GF-D8 (cell line): ENCODE measurements at regions not wholly inside any gene's neighbourhood (a gene's known extent, or its start where the extent isn't known, plus 50 kb on each side); places are given as distances from the start of the nearest gene placed in this dataset.

ENCODE experiments used
- DNase-seq: peaks from one replicate; lab custom pipeline; 2025; lab: John Stamatoyannopoulos, UW

- no peak for DNase-seq
These were observed 468.5 kb upstream of the FAT3 start for GRCh38 chr11:91755951-91756707.

- DNase-seq, result no peak
These were observed 469.1 kb upstream of the FAT3 start for GRCh38 chr11:91755526-91755925.

DNA sequence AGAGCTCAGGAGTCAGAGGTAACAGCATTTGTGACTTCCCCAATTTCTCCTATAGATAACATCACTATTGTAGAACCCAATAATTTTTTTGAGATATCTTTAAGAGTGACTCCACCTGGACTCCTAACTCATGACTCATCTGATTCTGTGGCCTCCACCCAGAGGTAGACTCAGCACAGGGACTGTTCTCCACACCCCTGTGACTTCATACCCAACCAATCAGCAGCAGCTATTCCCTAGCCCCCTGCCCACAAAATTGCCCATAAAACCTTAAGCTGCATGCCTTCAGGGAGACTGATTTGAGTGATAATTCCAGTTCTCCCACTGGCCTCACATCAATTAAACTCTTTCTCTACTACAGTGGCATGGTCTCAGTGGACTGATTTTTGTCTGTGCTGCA is 475.4 kb upstream of the FAT3 start:
- no peak for DNase-seq

- DNase-seq, result no peak
These were observed 482.5 kb upstream of the FAT3 start for GRCh38 chr11:91742155-91742554.

GRCh38 chr11:91731051-91731450 is 493.6 kb upstream of the FAT3 start:
- DNase-seq, result no peak

GRCh38 chr11:91730620-91731019 is 494.0 kb upstream of the FAT3 start:
- no peak for DNase-seq

- DNase-seq, result no peak
These were observed 494.6 kb upstream of the FAT3 start for GRCh38 chr11:91730057-91730456.

GRCh38 chr11:91717169-91717568 is 507.4 kb upstream of the FAT3 start:
- DNase-seq, result no peak

- DNase-seq, result no peak
These were observed 516.8 kb upstream of the FAT3 start for GRCh38 chr11:91707652-91708482.

GRCh38 chr11:91703042-91703441 is 521.6 kb upstream of the FAT3 start:
- no peak for DNase-seq

DNA sequence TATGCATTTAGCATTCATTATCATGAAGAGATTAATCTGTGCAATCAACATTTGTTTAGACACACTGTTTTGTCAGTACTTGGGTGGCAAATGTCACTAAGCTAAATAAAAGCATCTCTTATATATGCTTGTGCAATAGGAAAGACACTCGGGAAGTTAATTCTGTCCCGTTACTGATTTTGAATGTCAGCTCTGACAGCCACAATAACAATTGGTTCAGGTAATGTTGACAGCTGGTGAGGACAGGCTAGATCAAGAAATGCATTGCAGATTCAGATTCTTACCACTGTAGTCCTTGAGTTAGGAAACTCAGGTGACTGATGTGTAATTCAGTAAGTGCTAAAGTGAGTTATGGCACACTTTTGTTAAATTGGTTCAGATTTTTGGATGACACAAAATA is 523.8 kb upstream of the FAT3 start:
- no peak for DNase-seq

DNA sequence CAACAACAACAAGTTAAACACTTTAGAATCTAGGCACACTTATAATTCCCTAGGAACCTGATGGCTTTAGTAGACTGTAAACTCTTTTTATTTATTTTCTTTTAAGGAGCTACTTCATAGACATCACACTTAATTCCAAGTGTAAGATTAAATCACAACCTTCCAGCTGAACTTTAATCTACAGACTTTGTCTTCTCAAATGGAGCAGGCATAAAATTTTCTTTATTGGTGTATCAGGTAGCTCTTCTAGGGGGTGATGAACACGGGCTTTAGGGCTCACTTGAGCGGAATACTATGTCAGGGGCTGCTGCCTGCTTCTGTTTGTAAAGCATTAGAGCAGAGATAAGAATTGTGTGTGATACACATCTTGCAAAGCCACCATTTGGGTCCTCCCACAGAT is 525.8 kb upstream of the FAT3 start:
- no peak for DNase-seq

DNA sequence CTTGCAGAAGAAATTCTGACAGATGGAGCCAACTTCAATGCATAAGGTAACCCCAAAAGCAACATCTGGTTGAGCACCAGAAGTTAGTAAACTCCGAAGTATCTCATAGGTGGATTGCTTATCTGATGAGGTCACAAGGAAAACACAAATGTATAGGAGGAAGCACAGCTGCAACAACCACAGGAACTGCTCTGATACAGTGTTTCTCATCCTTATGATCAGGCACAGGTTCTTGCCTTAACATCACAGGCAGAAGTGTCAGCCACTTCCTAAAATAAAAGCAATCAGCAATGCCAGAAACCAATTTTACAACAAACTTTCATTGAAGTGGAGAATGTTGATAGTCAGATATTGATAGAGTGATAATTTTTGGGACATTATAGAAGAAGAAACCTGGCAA is 530.3 kb upstream of the FAT3 start:
- DNase-seq, result no peak

- DNase-seq, result no peak
These were observed 532.7 kb upstream of the FAT3 start for GRCh38 chr11:91691872-91692271.

DNA sequence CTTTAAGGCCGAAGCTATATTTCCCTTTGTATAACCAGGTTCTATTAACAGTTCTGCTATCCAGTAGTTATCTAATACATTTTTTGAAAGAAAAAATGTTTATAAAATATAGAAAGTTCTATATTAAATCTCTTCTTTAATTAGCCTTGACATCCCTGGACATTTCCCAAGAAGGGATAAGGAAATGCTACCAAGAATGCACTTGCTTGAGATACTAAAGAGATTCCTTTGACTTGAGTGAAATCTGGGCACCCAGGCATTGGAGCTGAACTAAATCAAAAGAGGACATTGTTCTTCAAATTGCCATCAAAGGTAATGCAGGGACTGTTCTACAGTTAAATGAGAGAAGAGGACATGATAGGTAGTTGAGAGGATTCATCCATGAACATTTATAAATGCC is 535.9 kb upstream of the FAT3 start:
- no peak for DNase-seq

DNA sequence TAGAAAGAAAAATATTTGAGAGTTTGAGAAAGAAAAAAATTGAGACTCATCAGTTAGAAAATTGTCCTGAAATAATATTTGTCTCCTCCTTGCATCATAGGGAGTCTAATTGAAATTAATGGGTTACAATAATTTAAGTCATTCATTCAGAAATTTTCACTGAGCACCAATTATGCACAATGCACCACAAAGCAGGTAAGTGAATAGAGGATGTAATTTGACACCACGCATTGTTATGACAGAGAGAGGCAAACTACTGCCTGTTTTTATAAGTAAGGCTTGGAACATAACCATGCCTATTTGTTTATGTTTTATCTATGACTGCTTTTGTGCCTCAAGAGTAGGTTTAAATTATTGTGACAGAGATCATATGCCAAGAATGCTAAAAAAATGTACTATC is 537.9 kb upstream of the FAT3 start:
- DNase-seq, result no peak

GRCh38 chr11:91686281-91686680 is 538.3 kb upstream of the FAT3 start:
- no peak for DNase-seq

GRCh38 chr11:91673705-91674104 is 550.9 kb upstream of the FAT3 start:
- no peak for DNase-seq

- no peak for DNase-seq
These were observed 560.1 kb upstream of the FAT3 start for GRCh38 chr11:91664521-91664920.

DNA sequence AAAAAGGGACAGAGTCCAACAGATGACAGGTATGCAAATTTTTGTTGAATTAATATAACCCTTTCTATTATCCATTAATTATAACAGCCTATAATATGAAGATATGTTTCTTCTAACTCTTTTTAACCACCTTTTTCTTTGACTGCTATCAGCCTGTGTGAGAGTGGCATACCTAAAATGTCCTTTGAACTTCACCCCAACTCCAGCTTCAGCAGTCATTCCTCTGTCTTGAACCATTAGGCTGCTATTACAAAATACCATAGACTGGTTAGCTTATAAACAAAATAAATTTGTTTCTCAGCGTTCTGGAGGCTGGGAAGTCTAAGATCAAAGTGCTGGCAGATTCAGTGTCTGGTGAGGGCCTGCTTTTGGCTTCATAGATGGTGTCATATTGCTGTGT is 564.6 kb upstream of the FAT3 start:
- no peak for DNase-seq

DNA sequence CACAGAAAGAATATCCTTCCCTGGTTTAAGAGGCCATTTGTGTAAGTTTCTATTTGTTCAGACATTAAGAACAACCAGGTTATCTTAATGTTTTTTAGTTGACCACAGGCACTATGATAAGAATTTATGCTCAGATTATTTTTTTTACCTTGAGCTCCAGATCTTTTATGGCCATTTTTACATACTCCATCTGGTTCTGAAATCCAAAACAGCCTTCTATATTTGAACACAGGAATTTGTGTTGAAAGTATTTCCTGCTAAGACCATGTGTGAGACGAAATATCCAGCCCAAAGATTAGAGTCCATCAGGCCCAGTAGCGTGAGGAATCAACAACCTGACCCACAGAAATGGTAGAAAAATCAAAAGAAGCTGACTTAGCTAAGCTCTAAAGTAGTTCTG is 569.9 kb upstream of the FAT3 start:
- no peak for DNase-seq

GRCh38 chr11:91653079-91653754 is 571.4 kb upstream of the FAT3 start:
- no peak for DNase-seq

GRCh38 chr11:91650802-91651201 is 573.8 kb upstream of the FAT3 start:
- DNase-seq, result no peak
